ENCODE measurements at regions not wholly inside any gene's neighbourhood (a gene's known extent, or its start where the extent isn't known, plus 50 kb on each side); places are given as distances from the start of the nearest gene placed in this dataset.

DNA sequence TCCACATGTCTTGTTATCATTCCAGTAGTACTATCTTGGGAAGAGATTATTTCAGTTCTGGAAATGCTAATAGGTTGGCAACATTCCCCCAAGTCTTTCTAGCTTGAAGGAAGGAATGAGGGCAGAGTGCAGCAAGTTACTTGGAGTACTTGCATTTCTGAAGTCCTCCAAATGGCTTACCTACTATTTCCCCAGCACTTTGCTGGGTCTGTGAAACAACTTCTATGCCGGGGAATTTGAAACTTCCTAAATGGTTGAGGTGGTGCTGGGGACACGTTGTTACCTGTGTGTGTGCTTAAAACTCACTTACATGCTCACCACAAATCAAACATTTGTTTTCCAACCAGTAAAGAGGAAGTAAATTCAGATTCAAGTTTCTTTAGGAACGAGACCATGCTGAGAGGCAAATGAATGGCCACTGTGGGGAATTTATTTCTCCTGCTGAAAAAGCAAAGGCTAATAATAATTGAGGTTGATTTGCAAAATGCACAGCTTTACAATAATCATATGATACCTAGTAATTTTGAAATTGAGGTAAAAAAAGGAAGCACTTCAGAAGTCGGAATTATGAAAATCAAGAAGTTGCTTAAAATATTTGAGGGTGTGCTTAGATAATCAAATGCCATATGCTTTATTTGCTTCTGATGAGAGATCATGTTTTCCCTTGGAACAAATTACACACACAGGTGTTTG is 1167.7 kb upstream of the ZEB2 start:
- no peaks in the 10 kb centered on the region for H3K36me3 ChIP-seq (ENCODE audit: insufficient read depth, low read length, poor library complexity, severe bottlenecking)
- CTCF ChIA-PET = no interaction called here
- peaks cover 15% of the 10 kb centered on the region for H3K4me1 ChIP-seq (ENCODE audit: insufficient read depth, low read length, poor library complexity, severe bottlenecking)
- no TSS peak for BruUV-seq (replicated peaks)
- POLR2A ChIA-PET (ENCODE audit: low non-redundant PET) = no interaction called here
- H3K27ac ChIP-seq (ENCODE audit: low read depth, low read length, poor library complexity, severe bottlenecking) = no peak overlapping the region
- TF ChIP-seq, protein P1, sequence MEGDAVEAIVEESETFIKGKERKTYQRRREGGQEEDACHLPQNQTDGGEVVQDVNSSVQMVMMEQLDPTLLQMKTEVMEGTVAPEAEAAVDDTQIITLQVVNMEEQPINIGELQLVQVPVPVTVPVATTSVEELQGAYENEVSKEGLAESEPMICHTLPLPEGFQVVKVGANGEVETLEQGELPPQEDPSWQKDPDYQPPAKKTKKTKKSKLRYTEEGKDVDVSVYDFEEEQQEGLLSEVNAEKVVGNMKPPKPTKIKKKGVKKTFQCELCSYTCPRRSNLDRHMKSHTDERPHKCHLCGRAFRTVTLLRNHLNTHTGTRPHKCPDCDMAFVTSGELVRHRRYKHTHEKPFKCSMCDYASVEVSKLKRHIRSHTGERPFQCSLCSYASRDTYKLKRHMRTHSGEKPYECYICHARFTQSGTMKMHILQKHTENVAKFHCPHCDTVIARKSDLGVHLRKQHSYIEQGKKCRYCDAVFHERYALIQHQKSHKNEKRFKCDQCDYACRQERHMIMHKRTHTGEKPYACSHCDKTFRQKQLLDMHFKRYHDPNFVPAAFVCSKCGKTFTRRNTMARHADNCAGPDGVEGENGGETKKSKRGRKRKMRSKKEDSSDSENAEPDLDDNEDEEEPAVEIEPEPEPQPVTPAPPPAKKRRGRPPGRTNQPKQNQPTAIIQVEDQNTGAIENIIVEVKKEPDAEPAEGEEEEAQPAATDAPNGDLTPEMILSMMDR (conservative IDR thresholded peaks at IDR 0.05; ENCODE audit: low read depth, low read length) = no peak
- TF ChIP-seq EZH2 (IDR thresholded peaks at IDR 0.05; ENCODE audit: borderline replicate concordance, low read depth, low read length, poor library complexity, severe bottlenecking) = no peak
- intact Hi-C loops (cut with micrococcal nuclease; ENCODE audit: unreplicated experiment) = no loop called here
- no peak for DNase-seq (ENCODE audit: low spot score)
- H3K9me3 ChIP-seq (ENCODE audit: low read depth, low read length, poor library complexity, severe bottlenecking) = no peaks in the 10 kb centered on the region
- no peaks in the 10 kb centered on the region for H3K27me3 ChIP-seq (replicated peaks; ENCODE audit: insufficient read depth, low read depth, low read length, poor library complexity)
- no peak overlapping the region for H3K4me3 ChIP-seq (ENCODE audit: low read depth, low read length, poor library complexity, severe bottlenecking)

DNA sequence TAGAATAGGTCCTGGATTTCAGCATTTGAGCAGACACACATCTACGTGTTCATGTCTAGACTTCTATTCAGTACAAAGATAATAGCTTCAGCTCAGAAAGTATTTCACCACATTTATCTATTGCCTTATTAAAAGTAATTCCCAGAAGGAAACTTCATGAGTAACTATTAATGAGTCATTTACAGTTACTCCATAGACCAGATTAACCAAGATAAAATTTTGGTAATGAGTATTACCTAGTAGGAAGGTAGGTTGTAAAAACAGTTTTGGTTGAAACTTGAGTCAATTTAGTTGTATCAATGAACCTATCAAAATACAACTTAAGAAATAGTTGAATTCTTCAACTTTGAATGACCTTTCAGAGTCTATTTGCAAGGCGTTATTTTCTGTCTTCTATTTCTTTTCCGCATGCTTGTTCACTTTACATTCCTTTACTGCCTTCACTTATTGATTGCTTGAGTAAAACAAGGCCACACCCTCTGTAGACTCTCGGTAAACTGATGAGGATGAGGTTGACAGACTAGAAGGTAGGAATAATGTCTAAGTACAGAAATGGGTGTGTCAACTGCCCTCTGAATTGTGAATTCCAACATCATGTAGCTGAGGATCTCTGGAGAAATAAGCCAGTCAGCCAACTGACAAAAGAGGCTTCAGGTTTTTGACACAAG is 1165.6 kb upstream of the ZEB2 start:
- ChIA-PET POLR2A (ENCODE audit: low non-redundant PET) (no interaction called here), CTCF (no interaction called here)
- Histone ChIP-seq H3K9me3 (ENCODE audit: low read depth, low read length, poor library complexity, severe bottlenecking) (no peaks in the 10 kb centered on the region), H3K4me1 (ENCODE audit: insufficient read depth, low read length, poor library complexity, severe bottlenecking) (peaks cover 24% of the 10 kb centered on the region), H3K27ac (ENCODE audit: low read depth, low read length, poor library complexity, severe bottlenecking) (no peak overlapping the region), H3K27me3 (replicated peaks; ENCODE audit: insufficient read depth, low read depth, low read length, poor library complexity) (no peaks in the 10 kb centered on the region), H3K4me3 (ENCODE audit: low read depth, low read length, poor library complexity, severe bottlenecking) (no peak overlapping the region), H3K36me3 (ENCODE audit: insufficient read depth, low read length, poor library complexity, severe bottlenecking) (no peaks in the 10 kb centered on the region)
- TF ChIP-seq, protein P1 (conservative IDR thresholded peaks at IDR 0.05; ENCODE audit: low read depth, low read length) = no peak
- TF ChIP-seq EZH2 (IDR thresholded peaks at IDR 0.05; ENCODE audit: borderline replicate concordance, low read depth, low read length, poor library complexity, severe bottlenecking) = no peak
- intact Hi-C loops (cut with micrococcal nuclease; ENCODE audit: unreplicated experiment) = no loop called here
- DNase-seq (ENCODE audit: low spot score) = no peak
- BruUV-seq (replicated peaks) = no TSS peak

DNA sequence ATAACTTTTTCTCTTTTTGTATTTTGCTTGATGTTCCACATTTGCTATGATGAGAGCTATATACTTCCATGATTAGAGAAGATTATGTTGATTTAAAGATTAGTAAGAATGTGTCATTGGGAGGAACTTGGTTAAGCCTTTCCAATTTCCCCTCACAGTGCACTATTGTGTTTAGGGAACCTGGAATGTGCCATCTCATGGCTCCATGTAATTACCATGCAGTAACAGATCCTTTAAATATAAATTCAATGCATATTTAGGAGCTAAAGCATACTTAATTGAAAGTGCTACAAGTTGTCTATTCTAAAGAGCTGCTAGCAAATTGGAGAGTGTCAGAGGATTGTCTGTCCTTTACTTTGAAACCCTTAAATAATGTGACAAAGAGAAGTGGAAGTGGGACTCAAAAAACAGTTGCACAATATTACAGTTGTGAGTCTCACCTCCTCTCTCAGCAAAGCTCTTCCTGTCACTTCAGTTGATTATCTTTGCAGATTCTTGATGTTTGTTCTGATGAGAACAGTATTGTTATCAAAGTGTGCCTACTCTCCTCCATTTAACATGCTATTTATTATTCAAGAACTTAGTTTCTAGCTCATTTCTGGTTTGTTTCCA is 1162.7 kb upstream of the ZEB2 start:
- Histone ChIP-seq H3K36me3 (ENCODE audit: insufficient read depth, low read length, poor library complexity, severe bottlenecking) (no peaks in the 10 kb centered on the region), H3K27ac (ENCODE audit: low read depth, low read length, poor library complexity, severe bottlenecking) (peak overlapping the region; percentile 70), H3K27me3 (replicated peaks; ENCODE audit: insufficient read depth, low read depth, low read length, poor library complexity) (no peaks in the 10 kb centered on the region), H3K9me3 (ENCODE audit: low read depth, low read length, poor library complexity, severe bottlenecking) (no peaks in the 10 kb centered on the region), H3K4me3 (ENCODE audit: low read depth, low read length, poor library complexity, severe bottlenecking) (no peak overlapping the region), H3K4me1 (ENCODE audit: insufficient read depth, low read length, poor library complexity, severe bottlenecking) (peaks cover 24% of the 10 kb centered on the region)
- intact Hi-C loops (cut with micrococcal nuclease; ENCODE audit: unreplicated experiment) = no loop called here
- DNase-seq (ENCODE audit: low spot score) = peak; percentile 88
- TF ChIP-seq EZH2 (IDR thresholded peaks at IDR 0.05; ENCODE audit: borderline replicate concordance, low read depth, low read length, poor library complexity, severe bottlenecking) = no peak
- TF ChIP-seq, protein P1 (conservative IDR thresholded peaks at IDR 0.05; ENCODE audit: low read depth, low read length) = no peak
- no TSS peak for BruUV-seq (replicated peaks)
- CTCF ChIA-PET = no interaction called here
- POLR2A ChIA-PET (ENCODE audit: low non-redundant PET) = no interaction called here
